ENCODE measurements at regions not wholly inside any gene's neighbourhood (a gene's known extent, or its start where the extent isn't known, plus 50 kb on each side); places are given as distances from the start of the nearest gene placed in this dataset.

DNA sequence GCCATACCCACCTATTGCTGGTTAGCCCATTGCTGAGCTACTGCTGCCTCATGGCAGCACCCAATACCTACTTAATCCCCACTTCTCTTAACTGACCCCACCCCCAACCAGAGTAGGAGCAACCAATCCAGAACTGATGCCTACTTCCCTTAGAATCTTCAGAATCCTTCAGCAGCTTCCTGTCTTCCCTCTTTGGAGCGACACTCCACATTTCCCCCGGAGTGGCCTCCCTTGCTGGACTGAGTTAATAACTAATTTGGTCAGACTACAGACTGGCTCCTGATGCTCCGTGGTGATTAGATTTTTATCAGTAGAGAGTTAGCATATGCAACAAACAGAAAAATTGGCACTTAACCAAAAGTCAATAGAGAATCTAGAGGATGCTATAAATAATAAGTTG is 51.2 kb upstream of the UBR2 start:
- Mint-ChIP-seq H3K4me3 (no peak overlapping the region), H3K4me1 (ENCODE audit: low read depth) (peaks cover 32% of the 10 kb centered on the region), H3K27ac (peak overlapping the region; percentile 1), H3K27me3 (no peaks in the 10 kb centered on the region), H3K36me3 (ENCODE audit: low read depth) (no peaks in the 10 kb centered on the region), H3K9me3 (no peaks in the 10 kb centered on the region)
- intact Hi-C loops (cut with micrococcal nuclease), result no loop called here

DNA sequence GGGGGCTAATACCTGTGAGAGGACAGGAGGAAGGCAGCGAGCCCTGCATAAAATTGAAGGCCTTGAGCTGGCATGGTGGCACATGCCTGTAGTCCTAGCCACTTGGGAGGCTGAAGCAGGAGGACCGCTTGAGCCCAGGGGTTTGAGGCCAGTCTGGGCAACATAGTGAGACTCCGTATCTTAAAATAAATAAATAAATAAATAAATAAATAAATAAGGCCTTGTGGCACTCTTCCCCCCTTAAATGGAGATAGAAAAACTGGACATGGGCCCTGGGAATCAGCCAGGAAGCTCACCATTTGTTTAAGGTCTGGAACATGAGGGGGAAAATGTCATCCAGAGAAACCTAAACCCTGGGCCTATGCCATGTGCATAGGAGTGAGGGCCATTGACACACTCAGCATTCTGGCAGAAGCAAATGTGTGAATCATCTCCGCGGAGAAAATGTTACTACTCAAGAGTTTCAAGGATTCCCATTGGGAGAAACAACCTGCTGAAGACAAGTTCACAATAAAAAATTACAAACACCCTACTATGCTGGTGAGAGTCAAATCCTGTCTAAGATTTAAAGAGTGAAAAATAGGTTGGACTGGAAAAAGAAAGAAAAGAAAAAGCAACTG is 51.9 kb upstream of the UBR2 start:
- peaks cover 36% of the 10 kb centered on the region for H3K4me1 Mint-ChIP-seq (ENCODE audit: low read depth)
- H3K4me3 Mint-ChIP-seq, result no peak overlapping the region
- H3K27me3 Mint-ChIP-seq, result no peaks in the 10 kb centered on the region
- no peaks in the 10 kb centered on the region for H3K9me3 Mint-ChIP-seq
- intact Hi-C loops (cut with micrococcal nuclease), result no loop called here
- H3K36me3 Mint-ChIP-seq (ENCODE audit: low read depth), result no peaks in the 10 kb centered on the region
- H3K27ac Mint-ChIP-seq, result no peak overlapping the region

DNA sequence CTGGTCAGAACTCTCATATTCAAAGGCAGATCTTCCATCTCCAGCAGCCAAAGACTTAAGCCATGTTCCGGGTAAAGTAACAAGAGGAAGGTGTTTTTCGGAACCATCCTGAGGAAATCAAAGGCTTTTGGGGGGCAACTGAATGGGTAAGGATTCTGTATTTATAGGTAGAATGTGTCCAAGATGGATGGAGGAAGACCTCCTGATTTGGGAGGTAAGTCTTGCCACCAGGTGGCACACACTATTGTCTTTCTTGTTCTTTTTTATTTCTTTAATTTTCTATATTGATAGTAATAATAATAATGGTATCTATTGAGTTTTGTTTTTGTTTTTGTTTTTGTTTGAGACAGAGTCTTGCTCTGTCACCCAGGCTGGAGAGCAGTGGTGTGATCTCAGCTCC is 53.0 kb upstream of the UBR2 start:
- Mint-ChIP-seq H3K27ac (no peak overlapping the region), H3K27me3 (no peaks in the 10 kb centered on the region), H3K9me3 (no peaks in the 10 kb centered on the region), H3K36me3 (ENCODE audit: low read depth) (no peaks in the 10 kb centered on the region), H3K4me1 (ENCODE audit: low read depth) (peaks cover 37% of the 10 kb centered on the region), H3K4me3 (no peak overlapping the region)
- intact Hi-C loops (cut with micrococcal nuclease), result no loop called here

DNA sequence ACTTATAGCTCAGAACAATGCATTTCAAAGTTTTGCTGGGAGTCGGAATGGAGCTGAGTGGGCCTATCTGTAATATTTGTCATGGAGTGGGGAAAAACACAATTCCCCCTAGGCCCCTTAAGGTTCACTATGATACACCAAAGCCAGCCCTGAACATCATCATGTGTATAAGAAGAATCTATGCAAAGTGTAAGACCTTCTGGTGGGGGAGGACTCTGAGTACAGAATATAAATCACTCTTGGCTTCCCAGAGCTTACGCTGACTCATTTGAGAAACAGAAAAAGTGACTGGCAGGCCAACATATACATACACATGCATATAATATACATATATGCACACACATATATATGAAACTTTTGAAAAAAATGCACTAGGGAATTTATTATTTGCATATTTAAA is 54.1 kb upstream of the UBR2 start:
- no peak overlapping the region for H3K4me3 Mint-ChIP-seq
- H3K36me3 Mint-ChIP-seq (ENCODE audit: low read depth), result no peaks in the 10 kb centered on the region
- H3K27ac Mint-ChIP-seq, result no peak overlapping the region
- no peaks in the 10 kb centered on the region for H3K27me3 Mint-ChIP-seq
- intact Hi-C loops (cut with micrococcal nuclease), result no loop called here
- peaks cover 30% of the 10 kb centered on the region for H3K4me1 Mint-ChIP-seq (ENCODE audit: low read depth)
- no peaks in the 10 kb centered on the region for H3K9me3 Mint-ChIP-seq

DNA sequence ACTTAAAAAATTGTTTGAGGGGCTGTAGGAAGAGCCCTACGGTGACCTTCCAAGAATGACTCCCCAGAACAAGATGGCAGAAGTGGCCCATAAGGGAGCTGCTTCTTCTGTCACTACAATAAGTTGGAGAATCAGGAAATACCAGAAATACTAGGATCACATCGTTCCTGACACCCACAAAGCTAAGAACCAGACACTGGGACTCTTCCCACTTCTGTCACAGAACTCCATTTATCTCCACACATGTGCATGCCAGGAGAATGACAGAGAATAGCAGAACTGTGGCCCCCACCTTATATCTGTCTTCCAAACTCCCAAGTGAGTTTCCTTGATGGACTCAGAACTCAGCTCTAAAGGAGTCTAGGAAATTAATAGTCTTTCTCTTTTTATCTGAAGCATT is 54.6 kb upstream of the UBR2 start:
- intact Hi-C loops (cut with micrococcal nuclease), result no loop called here

DNA sequence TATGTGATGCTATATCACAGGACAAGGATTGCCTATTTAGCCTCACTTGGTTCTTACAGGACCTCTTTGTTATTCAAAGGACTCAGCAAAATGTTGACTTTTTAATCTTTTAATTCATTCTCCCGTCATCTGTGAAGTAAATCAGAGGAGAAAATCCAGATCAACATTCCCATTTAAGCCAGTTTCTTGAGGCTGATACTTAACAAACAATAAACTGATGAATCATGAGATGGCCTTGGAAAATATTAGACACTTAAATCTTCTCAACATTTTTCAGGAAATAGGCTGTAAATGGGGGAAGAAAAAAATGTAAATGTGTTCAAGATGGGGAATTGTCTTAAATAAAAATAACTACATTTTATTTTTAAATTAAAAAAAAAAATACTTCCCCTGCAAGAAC is 55.9 kb upstream of the UBR2 start:
- Mint-ChIP-seq H3K4me3 (no peak overlapping the region), H3K36me3 (ENCODE audit: low read depth) (no peaks in the 10 kb centered on the region), H3K9me3 (no peaks in the 10 kb centered on the region), H3K27me3 (peaks cover under 1% of the 10 kb centered on the region), H3K4me1 (ENCODE audit: low read depth) (peaks cover 20% of the 10 kb centered on the region), H3K27ac (no peak overlapping the region)
- intact Hi-C loops (cut with micrococcal nuclease), result no loop called here

More for the DNA sequence above, 54.6 kb upstream of the UBR2 start:
- H3K9me3 Mint-ChIP-seq, result no peaks in the 10 kb centered on the region
- no peaks in the 10 kb centered on the region for H3K36me3 Mint-ChIP-seq (ENCODE audit: low read depth)
- no peak overlapping the region for H3K27ac Mint-ChIP-seq
- H3K4me3 Mint-ChIP-seq, result no peak overlapping the region
- peaks cover 25% of the 10 kb centered on the region for H3K4me1 Mint-ChIP-seq (ENCODE audit: low read depth)
- no peaks in the 10 kb centered on the region for H3K27me3 Mint-ChIP-seq

DNA sequence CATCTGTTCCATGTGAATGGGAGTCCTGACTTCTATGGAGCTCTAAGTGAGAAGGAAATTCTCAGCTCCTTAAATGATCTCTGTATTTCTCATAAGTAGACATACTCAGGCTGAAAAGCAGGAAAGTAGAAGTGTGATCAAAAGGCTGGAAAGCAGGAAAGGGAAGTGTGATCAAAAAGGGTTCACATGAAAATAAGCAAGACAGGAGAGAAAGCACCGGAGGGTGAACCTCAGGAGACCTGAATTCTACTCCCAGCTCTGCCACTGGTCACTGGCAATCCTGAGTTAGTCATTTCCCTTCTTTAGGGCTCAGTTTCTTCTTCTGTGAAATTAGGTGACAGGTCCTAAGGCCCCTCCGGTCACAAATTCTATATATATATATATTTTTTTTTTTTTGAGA is 55.5 kb upstream of the TRERF1 start:
- Mint-ChIP-seq H3K27ac (no peak overlapping the region), H3K4me1 (ENCODE audit: low read depth) (peaks cover 16% of the 10 kb centered on the region), H3K9me3 (no peaks in the 10 kb centered on the region), H3K27me3 (peaks cover 2% of the 10 kb centered on the region), H3K4me3 (no peak overlapping the region), H3K36me3 (ENCODE audit: low read depth) (no peaks in the 10 kb centered on the region)
- intact Hi-C loops (cut with micrococcal nuclease), result no loop called here

DNA sequence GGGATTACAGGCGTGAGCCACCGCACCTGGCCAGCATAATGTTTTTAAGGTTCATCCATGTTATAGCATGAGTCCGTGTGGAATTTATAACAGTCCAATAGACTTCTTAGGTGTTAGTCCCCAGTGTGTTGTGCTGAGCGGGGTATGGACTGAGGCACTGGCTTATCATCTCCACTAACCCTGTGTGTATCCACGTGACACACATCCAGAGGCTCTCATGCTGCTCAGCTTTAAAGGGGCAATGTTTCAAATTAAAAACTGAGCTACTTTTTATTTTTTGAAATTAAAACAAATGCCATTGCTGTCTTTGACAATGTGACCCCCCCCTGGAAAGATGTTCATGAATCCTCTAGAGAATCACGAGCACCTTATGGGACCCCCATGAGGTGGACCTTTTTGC is 54.3 kb upstream of the TRERF1 start:
- no peak overlapping the region for H3K27ac Mint-ChIP-seq
- H3K27me3 Mint-ChIP-seq, result peaks cover 6% of the 10 kb centered on the region
- intact Hi-C loops (cut with micrococcal nuclease), result no loop called here
- H3K4me1 Mint-ChIP-seq (ENCODE audit: low read depth), result peaks cover 13% of the 10 kb centered on the region
- H3K4me3 Mint-ChIP-seq, result no peak overlapping the region
- H3K9me3 Mint-ChIP-seq, result no peaks in the 10 kb centered on the region
- H3K36me3 Mint-ChIP-seq (ENCODE audit: low read depth), result no peaks in the 10 kb centered on the region

DNA sequence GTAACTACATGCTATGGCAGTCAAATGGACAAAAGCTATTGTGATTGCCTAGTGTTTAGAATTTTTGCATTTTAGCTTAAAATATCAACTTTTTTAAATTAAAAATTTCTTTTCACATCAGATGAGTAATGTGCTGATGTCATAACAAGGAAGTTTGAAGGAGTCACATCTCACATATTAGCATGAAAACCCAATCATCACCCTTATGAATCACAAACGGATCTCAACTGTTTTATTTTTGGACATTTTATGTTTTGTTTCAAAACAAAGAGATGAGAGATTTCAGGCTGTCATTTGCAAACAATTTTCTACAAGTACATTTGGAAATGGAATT is 53.6 kb upstream of the TRERF1 start:
- Mint-ChIP-seq H3K9me3 (no peaks in the 10 kb centered on the region), H3K4me1 (ENCODE audit: low read depth) (peaks cover 13% of the 10 kb centered on the region), H3K27ac (no peak overlapping the region), H3K27me3 (peaks cover 6% of the 10 kb centered on the region), H3K4me3 (no peak overlapping the region), H3K36me3 (ENCODE audit: low read depth) (no peaks in the 10 kb centered on the region)
- intact Hi-C loops (cut with micrococcal nuclease), result no loop called here

DNA sequence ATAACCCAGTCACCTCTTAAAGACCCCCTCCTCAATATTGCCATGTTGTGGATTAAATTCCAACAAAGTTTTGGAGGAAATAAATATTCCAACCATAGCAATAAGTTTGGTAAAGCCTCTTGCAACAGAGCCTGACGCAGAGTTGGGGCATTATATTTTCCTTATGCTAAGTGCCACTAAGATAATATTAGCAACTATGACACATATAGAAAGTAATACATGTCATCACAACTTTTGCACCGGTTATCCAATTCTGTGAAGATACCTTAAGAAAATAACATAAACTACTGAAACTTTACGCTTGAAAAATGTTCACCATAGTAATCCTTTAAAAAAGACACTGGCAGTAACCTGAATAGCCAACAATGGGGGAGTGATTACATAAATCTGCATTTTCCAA is 52.2 kb upstream of the TRERF1 start:
- intact Hi-C loops (cut with micrococcal nuclease), result no loop called here
- Mint-ChIP-seq H3K27ac (no peak overlapping the region), H3K4me1 (ENCODE audit: low read depth) (peaks cover 13% of the 10 kb centered on the region), H3K9me3 (no peaks in the 10 kb centered on the region), H3K4me3 (no peak overlapping the region), H3K36me3 (ENCODE audit: low read depth) (no peaks in the 10 kb centered on the region), H3K27me3 (peaks cover 6% of the 10 kb centered on the region)

DNA sequence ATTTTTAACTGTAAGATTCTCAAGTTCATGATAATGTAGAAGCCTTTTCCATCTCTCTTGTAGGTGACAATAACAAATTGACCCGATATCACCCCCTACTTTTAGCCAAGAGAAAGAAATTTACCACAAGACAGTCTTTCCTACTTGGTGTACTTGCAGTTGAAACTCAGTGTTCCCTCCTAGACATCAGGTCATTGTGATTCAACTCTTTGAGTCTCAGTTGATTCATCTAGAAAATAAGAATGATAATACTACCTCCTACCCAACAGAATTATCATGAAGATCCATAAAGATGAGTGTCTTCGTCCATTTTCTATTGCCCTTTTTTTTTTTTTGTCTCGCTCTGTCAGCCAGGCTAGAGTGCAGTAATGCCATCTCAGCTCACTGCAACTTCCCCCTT is 51.3 kb upstream of the TRERF1 start:
- peaks cover 13% of the 10 kb centered on the region for H3K4me1 Mint-ChIP-seq (ENCODE audit: low read depth)
- intact Hi-C loops (cut with micrococcal nuclease), result no loop called here
- H3K4me3 Mint-ChIP-seq, result no peak overlapping the region
- H3K27ac Mint-ChIP-seq, result no peak overlapping the region
- H3K9me3 Mint-ChIP-seq, result no peaks in the 10 kb centered on the region
- H3K36me3 Mint-ChIP-seq (ENCODE audit: low read depth), result no peaks in the 10 kb centered on the region
- H3K27me3 Mint-ChIP-seq, result peaks cover 6% of the 10 kb centered on the region

DNA sequence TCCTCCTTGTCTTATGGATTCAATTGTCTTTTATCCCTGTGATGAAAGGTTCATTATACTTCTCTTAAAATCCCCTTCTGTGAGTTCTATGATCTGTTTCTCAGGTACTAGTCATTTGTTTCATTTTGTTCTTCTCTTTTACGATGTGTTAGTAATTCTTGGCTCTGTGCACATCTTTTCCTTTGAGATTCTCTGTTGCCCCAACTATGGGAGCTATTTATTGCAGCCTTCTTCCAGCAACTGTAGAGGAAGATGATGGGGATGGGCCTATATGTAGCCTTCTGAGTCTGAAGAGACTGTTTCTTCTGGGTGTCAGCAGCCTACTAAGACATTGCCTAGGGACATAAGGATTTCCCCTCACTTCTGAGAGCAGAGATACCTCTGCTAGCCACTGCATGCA is 50.4 kb upstream of the TRERF1 start:
- intact Hi-C loops (cut with micrococcal nuclease), result no loop called here
- peaks cover 10% of the 10 kb centered on the region for H3K4me1 Mint-ChIP-seq (ENCODE audit: low read depth)
- H3K36me3 Mint-ChIP-seq (ENCODE audit: low read depth), result no peaks in the 10 kb centered on the region
- H3K27ac Mint-ChIP-seq, result no peak overlapping the region
- H3K9me3 Mint-ChIP-seq, result peaks cover 2% of the 10 kb centered on the region
- H3K27me3 Mint-ChIP-seq, result peaks cover 6% of the 10 kb centered on the region
- no peak overlapping the region for H3K4me3 Mint-ChIP-seq
